PC-9 (cell line): ENCODE measurements at regions not wholly inside any gene's neighbourhood (a gene's known extent, or its start where the extent isn't known, plus 50 kb on each side); places are given as distances from the start of the nearest gene placed in this dataset.

ENCODE experiments used
- CTCF ChIP-seq: fragments of 200-600 bp; sonication (generic); conservative IDR thresholded peaks from 2 replicates; pipeline ENCODE4 v1.6.1; 2017; ENCODE audit warnings: mixed run types, antibody characterized with exemption, mild to moderate bottlenecking, moderate library complexity
- EZH2 ChIP-seq: fragments of 200-600 bp; sonication (generic); IDR thresholded peaks from 2 replicates; pipeline ENCODE4 v1.8.0; 2017; ENCODE audit warnings: antibody characterized with exemption, low read depth

GRCh38 chr11:115918576-115918975, 414.4 kb upstream of the CADM1 start:
- TF ChIP-seq CTCF, result no peak
- TF ChIP-seq EZH2, result no peak
